OCI-LY7 (cell line): ENCODE measurements at regions not wholly inside any gene's neighbourhood (a gene's known extent, or its start where the extent isn't known, plus 50 kb on each side); places are given as distances from the start of the nearest gene placed in this dataset.

ENCODE experiments used
- BruUV-seq: library from RNA; stranded (reverse); fragments of 400-500 nt; replicated peaks from 2 replicates; lab custom pipeline; 2021; lab: Mats Ljungman, UMichigan
- CTCF ChIA-PET: fragments of 300-600 bp; sonication (Branson Sonifier 250); formaldehyde crosslinking; loops from one replicate; lab custom pipeline; 2022; ENCODE audit warnings: antibody characterized with exemption; ENCODE audit not compliant: unreplicated experiment; lab: Charles Lee
- POLR2A ChIA-PET: fragments of 300-600 bp; sonication (Branson Sonifier 250); formaldehyde crosslinking; loops from one replicate; lab custom pipeline; 2022; ENCODE audit warnings: antibody characterized with exemption; lab: Charles Lee
- DNase-seq: peaks from one replicate; pipeline ENCODE4 v3.0.0-alpha.2; 2015; ENCODE audit warnings: low spot score
- H2AFZ ChIP-seq: fragments of 200-600 bp; sonication (generic), shearing (Covaris generic); 2 replicates; pipeline ENCODE4 v1.6.1; 2014; ENCODE audit warnings: mild to moderate bottlenecking, antibody characterized with exemption, low read length, moderate library complexity
- H3K27ac ChIP-seq: fragments of 200-600 bp; sonication (generic); 2 replicates; pipeline ENCODE4 v1.5.1; 2014; ENCODE audit warnings: mixed run types, low read depth, mild to moderate bottlenecking, moderate library complexity, low read length, inconsistent platforms; ENCODE audit not compliant: poor library complexity, severe bottlenecking
- H3K36me3 ChIP-seq: fragments of 200-600 bp; sonication (generic); 2 replicates; pipeline ENCODE4 v1.6.1; 2014; ENCODE audit warnings: mild to moderate bottlenecking, antibody characterized with exemption, low read length, moderate library complexity, mixed read lengths; ENCODE audit not compliant: insufficient read depth
- H3K4me1 ChIP-seq: fragments of 200-600 bp; sonication (generic); 2 replicates; pipeline ENCODE4 v1.5.1; 2014; ENCODE audit warnings: mild to moderate bottlenecking, low read length; ENCODE audit not compliant: insufficient read depth, poor library complexity, severe bottlenecking
- H3K4me2 ChIP-seq: fragments of 200-600 bp; sonication (generic); 2 replicates; pipeline ENCODE4 v1.6.1; 2014; ENCODE audit warnings: mild to moderate bottlenecking, low read length
- H3K4me3 ChIP-seq: fragments of 200-600 bp; sonication (generic); 2 replicates; pipeline ENCODE4 v1.5.1; 2014; ENCODE audit warnings: mild to moderate bottlenecking, low read depth, low read length; ENCODE audit not compliant: poor library complexity, severe bottlenecking
- H3K79me2 ChIP-seq: fragments of 200-600 bp; sonication (generic); 2 replicates; pipeline ENCODE4 v1.6.1; 2016; ENCODE audit warnings: low read depth, mild to moderate bottlenecking, low read length, moderate library complexity, mixed read lengths; ENCODE audit not compliant: insufficient read depth
- H3K9me2 ChIP-seq: fragments of 200-600 bp; sonication (generic); 2 replicates; pipeline ENCODE4 v1.6.1; 2016; ENCODE audit warnings: mild to moderate bottlenecking, low read length, mixed read lengths; ENCODE audit not compliant: insufficient read depth
- H3K9me3 ChIP-seq: fragments of 200-600 bp; sonication (generic); 2 replicates; pipeline ENCODE4 v1.6.1; 2014; ENCODE audit warnings: mild to moderate bottlenecking, mixed run types, low read length, mixed read lengths
- H4K20me1 ChIP-seq: fragments of 200-600 bp; sonication (generic); 2 replicates; pipeline ENCODE4 v1.6.1; 2014; ENCODE audit warnings: mild to moderate bottlenecking, antibody characterized with exemption, low read length, moderate library complexity, mixed read lengths; ENCODE audit not compliant: insufficient read depth
- EZH2phosphoT487 ChIP-seq: fragments of 200-600 bp; sonication (generic); IDR thresholded peaks from 2 replicates; pipeline ENCODE4 v1.6.1; 2018; ENCODE audit warnings: low read depth, borderline replicate concordance, mild to moderate bottlenecking, mixed run types, antibody characterized with exemption, low read length, moderate library complexity, mixed read lengths
- intact Hi-C: fragments of 100-400 bp; cut with micrococcal nuclease; formaldehyde crosslinking; loops from one replicate; pipeline ENCODE4 v1.10.0; 2022; ENCODE audit not compliant: unreplicated experiment
- TF ChIP-seq, protein P1 (sequence below): fragments of 200-600 bp; sonication (generic); conservative IDR thresholded peaks from 2 replicates; pipeline ENCODE4 v1.5.1; 2014; ENCODE audit warnings: mild to moderate bottlenecking, antibody characterized with exemption, low read length, moderate library complexity, mixed read lengths

DNA sequence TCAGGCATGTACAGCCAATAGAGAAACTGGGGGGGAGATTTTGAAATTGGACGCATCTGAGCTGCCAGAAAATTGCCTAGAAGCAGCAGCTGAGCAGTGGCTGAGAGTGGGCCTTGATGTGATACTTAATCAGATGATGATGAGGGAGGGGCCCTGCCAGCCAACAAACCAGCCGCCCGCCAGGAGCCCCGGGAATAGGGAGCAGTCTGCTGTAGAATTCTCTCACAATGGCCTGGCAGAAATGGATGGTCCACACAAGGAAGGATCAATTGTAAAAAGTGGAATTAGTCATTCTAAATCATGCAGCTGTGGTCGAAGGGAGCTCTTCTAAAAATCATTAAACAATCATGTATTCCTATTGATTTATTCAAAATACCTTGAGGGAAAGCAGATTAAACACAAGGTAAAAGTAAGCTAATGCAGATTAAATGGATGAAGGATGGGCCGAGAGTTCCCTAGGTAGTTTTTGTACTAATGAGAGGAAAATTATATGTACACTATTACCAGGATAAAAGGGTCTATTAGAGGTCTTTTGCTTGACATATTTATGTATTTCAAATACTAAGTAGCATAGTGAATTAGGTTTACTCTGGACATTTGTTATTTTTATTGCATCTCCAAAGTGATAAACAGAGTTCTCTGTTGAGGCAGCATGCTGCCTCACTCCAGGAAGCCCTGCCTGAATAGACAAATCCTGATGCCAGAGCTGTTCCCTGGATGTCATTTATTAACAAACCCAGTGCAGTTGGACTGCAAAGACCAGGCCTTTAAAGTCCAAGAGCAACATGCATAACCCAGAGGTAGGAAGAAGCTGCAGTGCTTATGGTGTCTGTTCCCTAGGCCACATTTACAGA, 91.3 kb downstream of the NKX6-1 start:
- Histone ChIP-seq H3K4me3 (no peak overlapping the region), H3K27ac (no peak overlapping the region), H3K9me3 (no peaks in the 10 kb centered on the region), H3K9me2 (no peaks in the 10 kb centered on the region), H4K20me1 (no peaks in the 10 kb centered on the region), H3K4me2 (no peak overlapping the region), H2AFZ (no peak overlapping the region), H3K36me3 (no peaks in the 10 kb centered on the region), H3K79me2 (no peaks in the 10 kb centered on the region), H3K4me1 (no peaks in the 10 kb centered on the region)
- TF ChIP-seq EZH2phosphoT487, result no peak
- TF ChIP-seq, protein P1, sequence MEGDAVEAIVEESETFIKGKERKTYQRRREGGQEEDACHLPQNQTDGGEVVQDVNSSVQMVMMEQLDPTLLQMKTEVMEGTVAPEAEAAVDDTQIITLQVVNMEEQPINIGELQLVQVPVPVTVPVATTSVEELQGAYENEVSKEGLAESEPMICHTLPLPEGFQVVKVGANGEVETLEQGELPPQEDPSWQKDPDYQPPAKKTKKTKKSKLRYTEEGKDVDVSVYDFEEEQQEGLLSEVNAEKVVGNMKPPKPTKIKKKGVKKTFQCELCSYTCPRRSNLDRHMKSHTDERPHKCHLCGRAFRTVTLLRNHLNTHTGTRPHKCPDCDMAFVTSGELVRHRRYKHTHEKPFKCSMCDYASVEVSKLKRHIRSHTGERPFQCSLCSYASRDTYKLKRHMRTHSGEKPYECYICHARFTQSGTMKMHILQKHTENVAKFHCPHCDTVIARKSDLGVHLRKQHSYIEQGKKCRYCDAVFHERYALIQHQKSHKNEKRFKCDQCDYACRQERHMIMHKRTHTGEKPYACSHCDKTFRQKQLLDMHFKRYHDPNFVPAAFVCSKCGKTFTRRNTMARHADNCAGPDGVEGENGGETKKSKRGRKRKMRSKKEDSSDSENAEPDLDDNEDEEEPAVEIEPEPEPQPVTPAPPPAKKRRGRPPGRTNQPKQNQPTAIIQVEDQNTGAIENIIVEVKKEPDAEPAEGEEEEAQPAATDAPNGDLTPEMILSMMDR, result no peak
- no peak for DNase-seq
- BruUV-seq, result no TSS peak
- ChIA-PET CTCF (no interaction called here), POLR2A (no interaction called here)
- intact Hi-C loops, result no loop called here

DNA sequence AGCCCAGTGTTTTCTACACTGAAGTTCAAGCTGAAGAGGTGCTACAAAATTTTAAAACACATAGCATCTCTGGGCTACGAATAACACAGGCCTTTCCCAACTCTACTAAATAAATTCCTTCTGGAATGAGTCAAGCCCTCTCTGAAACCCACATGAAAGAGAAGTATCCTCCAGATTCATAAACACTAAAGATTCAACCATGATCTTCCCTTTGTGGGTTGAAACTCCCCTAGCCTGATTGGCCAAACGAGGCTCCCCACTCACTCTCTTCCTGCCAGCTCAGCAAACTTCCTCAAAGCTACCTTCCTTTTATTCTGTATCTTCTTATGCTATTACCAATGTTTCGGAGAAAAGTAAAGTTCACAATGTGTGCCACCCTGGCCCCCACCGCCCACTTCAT, 95.4 kb downstream of the NKX6-1 start:
- Histone ChIP-seq H4K20me1 (no peaks in the 10 kb centered on the region), H3K4me3 (no peak overlapping the region), H3K4me1 (no peaks in the 10 kb centered on the region), H2AFZ (no peak overlapping the region), H3K4me2 (no peak overlapping the region), H3K79me2 (no peaks in the 10 kb centered on the region), H3K27ac (no peak overlapping the region), H3K9me2 (no peaks in the 10 kb centered on the region), H3K36me3 (no peaks in the 10 kb centered on the region), H3K9me3 (no peaks in the 10 kb centered on the region)
- no TSS peak for BruUV-seq
- CTCF ChIA-PET, result no interaction called here
- intact Hi-C loops, result no loop called here
- DNase-seq, result no peak
- TF ChIP-seq, protein P1, result no peak
- no peak for TF ChIP-seq EZH2phosphoT487
- POLR2A ChIA-PET, result no interaction called here

- Histone ChIP-seq H2AFZ (no peak overlapping the region), H3K4me3 (no peak overlapping the region), H3K9me3 (no peaks in the 10 kb centered on the region), H3K9me2 (no peaks in the 10 kb centered on the region), H3K36me3 (no peaks in the 10 kb centered on the region), H3K4me1 (no peaks in the 10 kb centered on the region), H3K4me2 (no peak overlapping the region), H3K79me2 (no peaks in the 10 kb centered on the region), H4K20me1 (no peaks in the 10 kb centered on the region), H3K27ac (no peak overlapping the region)
- BruUV-seq, result no TSS peak
- ChIA-PET CTCF (interaction anchor here (0.6 kb wide), 1 partner anchor 1741 kb away, joined by 3 read pairs; no protein-coding TSS in a partner anchor), POLR2A (no interaction called here)
- intact Hi-C loops, result no loop called here
- no peak for DNase-seq
- TF ChIP-seq, protein P1, result no peak
- no peak for TF ChIP-seq EZH2phosphoT487
Measured at GRCh38 chr4:84401701-84402306, 97.3 kb downstream of the NKX6-1 start.
